ENCODE measurements at regions not wholly inside any gene's neighbourhood (a gene's known extent, or its start where the extent isn't known, plus 50 kb on each side); places are given as distances from the start of the nearest gene placed in this dataset.

DNA sequence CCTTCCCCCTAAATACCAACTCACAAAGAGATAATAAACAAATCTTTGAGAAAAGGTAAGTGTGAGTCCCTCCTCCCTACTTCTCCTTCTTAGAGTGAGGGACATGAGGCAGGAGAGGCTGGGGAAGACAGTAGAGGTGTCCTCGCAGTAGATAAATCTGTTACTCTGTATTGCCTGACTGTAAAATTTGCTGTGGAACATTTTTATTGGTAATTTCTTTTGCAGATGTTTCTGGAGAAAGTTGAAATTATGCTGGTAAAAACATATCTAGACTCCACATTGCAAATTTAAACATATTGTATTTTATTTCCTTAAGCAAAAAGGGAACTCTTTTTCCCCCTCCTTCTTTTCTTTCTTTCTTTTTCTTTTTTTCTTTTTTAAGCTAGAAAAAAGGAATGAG lies 58.5 kb downstream of the PLCE1 start:
- TF ChIP-seq EZH2phosphoT487 (IDR thresholded peaks at IDR 0.05; ENCODE audit: insufficient read depth, low read depth) (no peak), EZH2 (IDR thresholded peaks at IDR 0.05; ENCODE audit: insufficient read depth, poor library complexity, severe bottlenecking) (no peak)

Measured in GM23248 (cell line).